GM06990 (cell line): ENCODE measurements at regions not wholly inside any gene's neighbourhood (a gene's known extent, or its start where the extent isn't known, plus 50 kb on each side); places are given as distances from the start of the nearest gene placed in this dataset.

Experiments
- DNase-seq: peaks from one replicate; pipeline ENCODE4 v3.0.0-alpha.2; 2011; ENCODE audit not compliant: insufficient read length; ENCODE audit errors: extremely low read depth
- H3K27me3 ChIP-seq: replicated peaks from 2 replicates; pipeline ENCODE4 v1.6.0; 2011; ENCODE audit warnings: low read length; ENCODE audit not compliant: control insufficient read depth, insufficient read depth
- H3K36me3 ChIP-seq: 2 replicates; pipeline ENCODE4 v1.5.1; 2011; ENCODE audit warnings: low read length; ENCODE audit not compliant: control insufficient read depth, insufficient read depth
- H3K4me3 ChIP-seq: replicated peaks from 2 replicates; pipeline ENCODE4 v1.5.1; 2011; ENCODE audit warnings: low read depth, mild to moderate bottlenecking, control low read depth, low read length
- CTCF ChIP-seq: IDR thresholded peaks from 2 replicates; pipeline ENCODE4 v1.5.1; 2011; ENCODE audit warnings: low read length, control low read depth, mild to moderate bottlenecking, inconsistent platforms; ENCODE audit not compliant: insufficient read depth, poor library complexity, severe bottlenecking

- no peaks in the 10 kb centered on the region; the same call in 1 of the 2 replicates for H3K27me3 ChIP-seq
- no peaks in the 10 kb centered on the region for H3K36me3 ChIP-seq
- DNase-seq: no peak
- no peak for TF ChIP-seq CTCF
- H3K4me3 ChIP-seq: no peak overlapping the region
Measured at GRCh38 chr1:17990401-17990800, 117.2 kb upstream of the IGSF21 start.

DNA sequence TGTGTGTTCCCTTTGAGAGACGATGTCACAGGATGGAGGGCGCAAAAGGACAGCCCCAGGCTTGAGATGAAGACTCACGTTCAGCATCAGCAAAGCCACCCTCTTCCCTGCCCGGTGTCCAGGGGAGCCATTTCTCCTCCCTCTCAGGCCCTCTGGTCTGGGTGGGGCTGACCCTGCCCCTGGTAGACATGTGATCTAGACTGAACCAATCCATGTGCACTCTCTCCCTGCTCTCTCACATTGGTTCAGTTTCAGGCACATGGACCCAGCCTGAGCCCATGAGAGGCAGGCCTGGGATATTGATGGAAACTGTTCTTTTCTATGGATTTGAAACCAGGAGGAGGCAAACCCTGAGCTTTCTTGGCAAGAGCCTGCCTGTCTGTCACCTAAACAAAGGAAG is 115.6 kb upstream of the IGSF21 start:
- Histone ChIP-seq H3K4me3 (no peak overlapping the region), H3K36me3 (no peaks in the 10 kb centered on the region), H3K27me3 (no peaks in the 10 kb centered on the region; the same call in 1 of the 2 replicates)
- no peak for TF ChIP-seq CTCF
- DNase-seq: no peak

DNA sequence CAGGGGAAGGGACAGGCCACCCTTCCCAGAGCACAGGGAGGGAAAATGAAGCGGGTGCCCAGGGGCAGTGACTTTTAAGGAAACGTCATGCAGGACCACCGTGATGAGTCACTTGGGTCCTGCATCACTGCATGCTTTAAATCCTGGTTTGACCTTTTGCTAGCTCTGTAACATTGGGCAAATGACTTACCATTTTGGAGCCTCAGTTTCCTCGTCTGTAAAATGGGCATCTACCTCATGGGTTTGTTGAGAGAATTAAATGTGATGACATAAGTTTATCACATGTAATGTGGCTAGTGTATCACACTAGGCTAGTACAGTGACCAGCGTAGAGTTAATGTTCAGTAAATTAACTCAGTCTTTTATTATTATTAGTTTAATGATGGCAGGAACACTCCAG is 114.8 kb upstream of the IGSF21 start:
- no peak for TF ChIP-seq CTCF
- no peak for DNase-seq
- Histone ChIP-seq H3K36me3 (no peaks in the 10 kb centered on the region), H3K27me3 (no peaks in the 10 kb centered on the region; the same call in 1 of the 2 replicates), H3K4me3 (no peak overlapping the region)

- no peak for DNase-seq
- no peak overlapping the region for H3K4me3 ChIP-seq
- no peaks in the 10 kb centered on the region; the same call in 1 of the 2 replicates for H3K27me3 ChIP-seq
- no peaks in the 10 kb centered on the region for H3K36me3 ChIP-seq
- no peak for TF ChIP-seq CTCF
Measured at GRCh38 chr1:17994046-17994445, 113.6 kb upstream of the IGSF21 start.

DNA sequence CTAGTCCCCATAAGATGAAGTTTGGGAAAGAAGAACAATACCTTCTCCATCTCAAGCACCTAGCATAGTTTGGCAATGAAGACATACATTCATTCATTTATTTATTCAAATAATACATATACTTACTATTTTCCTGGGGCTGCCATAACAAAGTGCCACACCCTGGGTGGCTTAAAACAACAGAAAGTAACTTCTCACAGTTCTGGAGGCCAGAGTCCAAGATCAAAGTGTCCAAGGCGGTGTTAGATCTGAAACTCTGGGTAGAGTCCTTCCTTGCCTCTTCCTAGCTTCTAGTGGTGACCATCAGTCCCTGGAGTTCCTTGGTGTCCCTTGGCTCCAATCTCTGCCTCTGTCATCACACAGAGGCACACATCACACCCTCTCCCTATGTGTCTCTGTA is 112.1 kb upstream of the IGSF21 start:
- Histone ChIP-seq H3K4me3 (no peak overlapping the region), H3K27me3 (no peaks in the 10 kb centered on the region; the same call in 1 of the 2 replicates), H3K36me3 (no peaks in the 10 kb centered on the region)
- DNase-seq: no peak
- no peak for TF ChIP-seq CTCF

DNA sequence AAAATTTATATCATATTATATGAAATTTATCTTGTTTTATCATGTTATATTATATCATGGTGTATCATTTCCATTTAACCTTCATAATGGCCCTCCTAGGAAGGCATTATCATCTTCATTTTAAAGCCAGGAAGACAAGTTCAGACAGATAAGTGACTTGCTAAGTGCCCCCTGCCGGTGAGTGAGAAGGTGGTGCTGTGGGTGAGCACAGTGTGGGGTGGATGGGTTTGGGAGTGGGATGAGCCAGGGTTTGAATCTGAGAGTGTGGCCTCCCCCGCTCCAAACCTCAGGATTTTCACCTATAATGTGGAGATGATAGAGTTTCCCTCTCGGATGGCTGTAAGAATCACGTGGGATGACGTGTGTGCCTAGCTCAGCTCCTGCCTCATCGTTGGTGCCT is 108.7 kb upstream of the IGSF21 start:
- no peak for DNase-seq
- H3K36me3 ChIP-seq: no peaks in the 10 kb centered on the region
- peak; percentile 23 for TF ChIP-seq CTCF
- no peaks in the 10 kb centered on the region; the same call in 1 of the 2 replicates for H3K27me3 ChIP-seq
- no peak overlapping the region for H3K4me3 ChIP-seq
